Bronchial epithelial cell (primary cell): ENCODE measurements at regions not wholly inside any gene's neighbourhood (a gene's known extent, or its start where the extent isn't known, plus 50 kb on each side); places are given as distances from the start of the nearest gene placed in this dataset.
"Not testable (repeated sequence)": the region's sequence is repeated elsewhere in the genome, so short reads cannot be mapped to it uniquely, and the experiment has no call there.

Source experiments
- DNase-seq: peaks from one replicate; pipeline ENCODE4 v3.0.0-alpha.2; 2010; ENCODE audit warnings: low read depth
- FAIRE-seq: peaks from 2 replicates; lab custom pipeline; 2011; peaks lifted over from hg19 to GRCh38; lab: Jason Lieb, UNC
- H3K27me3 ChIP-seq: 2 replicates; pipeline ENCODE4 v1.5.1; 2011; ENCODE audit warnings: low read length; ENCODE audit not compliant: control insufficient read depth, insufficient read depth
- H3K36me3 ChIP-seq: 2 replicates; pipeline ENCODE4 v1.5.1; 2011; ENCODE audit warnings: low read length; ENCODE audit not compliant: control insufficient read depth, insufficient read depth
- H3K4me3 ChIP-seq: 2 replicates; pipeline ENCODE4 v1.5.1; 2011; ENCODE audit warnings: mild to moderate bottlenecking, low read depth, low read length, control low read depth

DNA sequence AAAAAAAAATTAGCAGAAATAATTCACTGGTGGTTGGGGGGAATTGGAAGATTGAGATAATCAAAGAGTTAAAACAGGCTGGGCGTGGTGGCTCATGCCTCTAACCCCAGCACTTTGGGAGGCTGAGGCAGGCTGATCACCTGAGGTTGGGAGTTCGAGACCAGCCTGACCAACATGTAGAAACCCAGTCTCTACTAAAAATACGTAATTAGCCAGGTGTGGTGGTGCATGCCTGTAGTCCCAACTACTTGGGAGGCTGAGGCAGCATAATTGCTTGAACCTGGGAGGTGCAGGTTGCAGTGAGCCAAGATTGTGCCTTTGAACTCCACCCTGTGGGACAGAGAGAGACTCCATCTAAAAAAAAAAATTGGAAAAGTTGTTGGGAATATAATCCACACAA lies 173.2 kb upstream of the TPTE start:
- FAIRE-seq, H3K36me3 ChIP-seq, DNase-seq, H3K4me3 ChIP-seq, H3K27me3 ChIP-seq: not testable (repeated sequence)

DNA sequence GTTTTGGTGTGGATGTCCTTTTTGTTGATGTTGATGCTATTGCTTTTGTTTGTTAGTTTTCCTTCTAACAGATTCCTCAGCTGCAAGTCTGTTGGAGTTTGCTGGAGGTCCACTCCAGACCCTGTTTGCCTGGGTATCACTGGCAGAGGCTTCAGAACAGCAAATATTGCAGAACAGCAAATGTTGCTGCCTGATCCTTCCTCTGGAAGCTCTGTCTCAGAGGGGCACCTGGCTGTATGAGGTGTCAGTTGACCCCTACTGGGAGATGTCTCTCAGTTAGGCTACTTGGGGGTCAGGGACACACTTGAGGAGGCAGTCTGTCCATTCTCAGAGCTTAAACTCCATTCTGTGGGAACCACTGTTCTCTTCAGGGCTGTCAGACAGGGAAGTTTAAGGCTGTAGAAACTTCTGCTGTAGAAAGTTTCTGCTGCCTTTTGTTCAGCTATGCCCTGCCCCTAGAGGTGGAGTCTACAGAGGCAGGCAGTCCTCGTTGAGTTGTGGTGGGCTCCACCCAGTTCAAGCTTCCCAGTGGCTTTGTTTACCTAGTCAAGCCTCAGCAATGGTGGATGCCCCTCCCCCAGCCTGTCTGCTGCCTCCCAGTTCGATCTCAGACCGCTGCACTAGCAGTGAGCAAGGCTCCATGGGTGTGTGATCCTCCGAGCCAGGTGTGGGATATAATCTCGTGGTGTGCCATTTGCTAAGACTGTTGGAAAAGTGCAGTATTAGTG lies 166.4 kb upstream of the TPTE start:
- DNase-seq, H3K27me3 ChIP-seq, H3K36me3 ChIP-seq, FAIRE-seq, H3K4me3 ChIP-seq: not testable (repeated sequence)

DNA sequence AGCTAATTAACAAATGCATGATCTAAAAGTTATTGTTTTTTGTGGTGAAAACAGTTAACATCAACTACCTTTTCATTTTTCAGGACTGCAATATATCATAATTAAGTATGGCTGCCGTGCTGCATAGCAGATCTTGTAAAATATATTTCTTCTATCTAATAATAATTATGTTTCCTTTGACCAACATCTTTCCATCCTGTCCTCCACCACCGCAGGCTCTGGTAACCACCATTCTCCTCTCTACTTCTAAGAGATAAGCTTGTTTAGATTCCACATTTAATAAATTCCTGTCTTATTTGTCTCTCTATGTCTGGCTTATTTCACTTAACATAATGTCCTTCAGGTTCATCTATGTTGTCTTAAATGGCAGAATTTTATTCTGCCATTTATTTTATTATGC lies 162.3 kb upstream of the TPTE start:
- not testable (repeated sequence) for FAIRE-seq, H3K27me3 ChIP-seq, DNase-seq, H3K36me3 ChIP-seq, H3K4me3 ChIP-seq

DNA sequence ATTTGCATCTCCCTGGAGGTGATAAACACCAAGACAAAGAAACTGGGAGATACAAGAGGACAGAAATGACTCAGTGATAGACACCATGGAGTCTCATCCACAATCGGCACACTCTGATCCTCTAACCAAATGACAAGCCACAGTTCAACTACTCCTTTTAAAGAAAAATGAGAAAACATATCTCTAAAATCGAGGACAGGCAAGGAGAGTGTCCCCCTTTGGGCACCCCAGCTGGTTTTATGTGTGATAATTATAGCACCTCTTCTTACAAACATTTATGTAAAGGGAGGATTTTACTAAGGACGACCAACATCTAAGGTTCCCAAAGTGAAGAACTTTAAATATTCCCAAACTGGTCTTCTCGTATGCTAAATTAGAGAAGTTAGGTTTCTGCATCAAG lies 161.5 kb upstream of the TPTE start:
- not testable (repeated sequence) for H3K36me3 ChIP-seq, H3K4me3 ChIP-seq, DNase-seq, FAIRE-seq, H3K27me3 ChIP-seq

DNA sequence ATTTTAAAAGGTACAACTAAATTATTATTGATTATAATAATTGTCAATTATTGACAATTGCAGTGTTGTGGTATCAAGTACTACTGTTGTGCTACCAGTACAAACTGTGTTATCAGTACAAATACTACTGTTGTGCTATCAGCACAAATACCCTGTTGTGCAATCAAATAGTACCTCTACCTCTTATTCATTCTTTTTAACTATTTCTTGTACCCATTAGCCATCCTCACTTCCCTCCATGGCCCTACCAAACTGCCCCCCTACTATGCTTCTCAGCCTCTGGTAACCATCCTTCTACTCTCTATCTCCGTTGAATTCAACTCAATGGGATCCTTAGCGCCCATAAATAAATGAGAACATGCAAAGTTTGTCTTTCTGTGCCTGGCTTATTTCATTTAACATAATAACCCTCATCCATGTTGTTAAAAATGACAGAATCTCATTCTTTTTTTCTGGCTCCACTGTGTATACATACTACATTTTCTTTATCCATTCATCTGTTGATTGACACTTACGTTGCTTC lies 160.1 kb upstream of the TPTE start:
- H3K36me3 ChIP-seq, H3K27me3 ChIP-seq, H3K4me3 ChIP-seq, FAIRE-seq, DNase-seq: not testable (repeated sequence)

DNA sequence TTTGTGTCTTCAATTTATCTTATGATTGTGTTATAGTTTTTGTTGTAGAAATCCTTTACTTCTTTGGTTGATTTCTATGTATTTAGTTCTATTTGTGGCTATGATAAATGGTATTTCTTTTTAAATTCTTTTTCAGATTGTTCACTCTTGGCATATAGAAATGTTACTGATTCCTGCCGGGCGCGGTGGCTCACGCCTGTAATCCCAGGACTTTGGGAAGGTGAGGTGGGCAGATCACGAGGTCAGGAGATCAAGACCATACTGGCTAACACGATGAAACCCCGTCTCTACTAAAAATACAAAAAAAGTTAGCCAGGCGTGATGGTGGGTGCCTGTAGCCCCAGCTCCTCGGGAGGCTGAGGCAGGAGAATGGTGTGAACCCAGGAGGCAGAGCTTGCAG lies 158.6 kb upstream of the TPTE start:
- not testable (repeated sequence) for FAIRE-seq, DNase-seq, H3K27me3 ChIP-seq, H3K36me3 ChIP-seq, H3K4me3 ChIP-seq

DNA sequence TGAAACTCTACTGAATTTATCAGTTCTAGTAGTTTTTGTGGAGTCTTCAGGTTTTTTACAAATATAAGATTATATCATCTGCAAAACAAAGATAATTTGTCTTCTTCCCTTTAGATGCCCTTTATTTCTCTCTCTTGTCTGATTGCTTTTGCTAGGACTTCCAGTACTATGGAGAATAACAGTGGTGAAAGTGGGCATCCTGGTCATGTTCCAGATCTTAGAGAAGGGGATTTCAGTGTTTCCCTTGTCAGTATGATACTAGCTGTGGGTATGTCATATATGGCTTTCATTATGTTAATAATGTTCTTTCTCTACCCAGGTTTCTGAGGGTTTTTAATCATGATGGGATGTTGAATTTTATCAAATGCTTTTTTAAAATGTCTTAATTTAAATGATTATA lies 158.1 kb upstream of the TPTE start:
- not testable (repeated sequence) for DNase-seq, H3K27me3 ChIP-seq, FAIRE-seq, H3K36me3 ChIP-seq, H3K4me3 ChIP-seq

DNA sequence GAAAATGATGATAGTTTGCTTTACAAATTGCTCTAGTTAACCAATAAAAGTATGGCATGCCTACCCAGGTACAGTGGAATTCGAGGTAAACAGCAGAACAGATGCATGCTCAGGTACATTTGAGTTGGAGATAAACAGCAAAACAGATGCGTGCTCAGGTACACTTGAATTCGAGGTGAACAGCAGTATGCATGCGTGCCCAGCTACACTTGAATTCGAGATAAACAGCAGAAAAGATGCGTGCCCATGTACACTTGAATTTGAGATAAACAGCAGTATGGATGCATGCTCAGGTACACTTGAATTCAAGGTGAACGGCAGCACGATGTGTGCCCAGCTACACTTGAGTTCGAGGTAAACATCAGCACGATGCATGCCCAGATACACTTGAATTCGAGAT lies 155.2 kb upstream of the TPTE start:
- DNase-seq, H3K27me3 ChIP-seq, H3K4me3 ChIP-seq, FAIRE-seq, H3K36me3 ChIP-seq: not testable (repeated sequence)

DNA sequence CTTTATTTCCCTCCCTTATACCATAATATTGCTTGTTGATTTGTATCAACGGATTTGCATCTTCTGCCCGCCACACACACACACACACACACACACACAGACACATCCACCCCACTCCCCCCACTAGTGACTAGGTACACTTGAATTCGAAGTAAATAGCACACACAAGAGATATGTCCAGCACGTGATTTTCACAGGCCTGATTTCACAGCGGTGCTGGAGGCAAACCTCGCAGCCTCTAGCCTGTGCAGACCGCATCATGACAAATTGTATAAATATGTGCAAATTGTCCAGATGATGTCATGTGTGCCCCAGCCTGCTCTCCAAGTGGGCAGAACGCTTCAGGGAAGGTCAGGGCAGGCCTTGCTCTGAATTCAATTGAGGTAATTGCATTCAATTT lies 153.8 kb upstream of the TPTE start:
- H3K27me3 ChIP-seq, H3K36me3 ChIP-seq, FAIRE-seq, DNase-seq, H3K4me3 ChIP-seq: not testable (repeated sequence)

DNA sequence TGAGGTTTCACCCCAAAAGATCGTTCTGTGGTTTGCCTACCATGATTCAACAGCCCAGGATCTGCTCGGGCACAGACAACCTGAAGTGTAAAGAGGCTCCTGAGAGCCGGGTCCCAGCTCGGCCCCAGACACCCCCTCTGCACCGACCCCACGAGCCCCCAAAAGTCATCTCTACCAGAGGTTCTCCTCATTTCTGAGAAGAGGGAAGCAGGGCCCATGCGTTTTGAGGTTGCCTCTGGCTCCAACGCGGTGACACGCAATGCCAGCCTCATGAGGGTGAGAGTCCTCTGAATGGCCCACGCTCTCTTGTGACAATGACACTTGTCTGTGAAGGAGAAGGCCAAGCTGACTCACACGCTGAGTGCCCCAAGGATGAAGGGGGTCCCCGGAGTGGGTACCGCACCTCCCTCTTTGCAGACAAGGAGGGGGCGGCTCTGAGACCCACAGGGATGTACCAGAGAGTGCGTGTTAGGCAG lies 153.0 kb upstream of the TPTE start:
- not testable (repeated sequence) for DNase-seq, H3K36me3 ChIP-seq, FAIRE-seq, H3K4me3 ChIP-seq, H3K27me3 ChIP-seq

DNA sequence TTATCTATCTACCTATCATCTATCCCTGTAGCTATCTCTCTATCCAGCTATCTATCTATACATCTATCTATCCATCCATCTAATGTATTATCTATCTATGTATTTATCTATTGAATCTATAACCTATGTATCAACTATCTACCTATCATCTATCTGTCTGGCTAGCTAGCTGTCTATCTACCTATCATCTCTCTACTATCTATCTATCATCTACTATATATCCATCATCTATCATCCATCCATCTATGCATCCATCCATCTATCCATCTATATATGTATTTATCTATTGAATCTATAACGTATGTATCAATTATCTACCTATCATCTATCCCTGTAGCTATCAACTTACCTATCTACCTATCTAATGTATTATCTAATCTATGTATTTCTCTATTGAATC lies 152.1 kb upstream of the TPTE start:
- not testable (repeated sequence) for DNase-seq, FAIRE-seq, H3K4me3 ChIP-seq, H3K36me3 ChIP-seq, H3K27me3 ChIP-seq

DNA sequence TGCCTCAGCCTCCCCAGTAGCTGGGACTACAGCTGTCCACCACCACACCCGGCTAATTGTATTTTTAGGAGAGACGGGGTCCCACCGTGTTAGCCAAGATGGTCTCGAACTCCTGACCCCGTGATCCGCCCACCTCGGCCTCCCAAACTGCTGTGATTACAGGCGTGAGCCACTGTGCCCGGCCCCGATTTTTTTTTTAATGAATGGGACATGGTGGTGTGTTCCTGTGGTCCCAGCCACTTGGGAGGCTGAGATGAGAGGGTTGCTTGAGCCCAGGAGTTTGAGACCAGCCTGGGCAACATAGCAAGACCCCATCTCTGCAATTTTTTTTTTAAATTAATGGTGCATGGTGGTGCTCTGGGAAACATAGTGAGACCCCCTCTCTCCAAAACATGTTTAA lies 143.6 kb upstream of the TPTE start:
- DNase-seq, FAIRE-seq, H3K36me3 ChIP-seq, H3K4me3 ChIP-seq, H3K27me3 ChIP-seq: not testable (repeated sequence)

DNA sequence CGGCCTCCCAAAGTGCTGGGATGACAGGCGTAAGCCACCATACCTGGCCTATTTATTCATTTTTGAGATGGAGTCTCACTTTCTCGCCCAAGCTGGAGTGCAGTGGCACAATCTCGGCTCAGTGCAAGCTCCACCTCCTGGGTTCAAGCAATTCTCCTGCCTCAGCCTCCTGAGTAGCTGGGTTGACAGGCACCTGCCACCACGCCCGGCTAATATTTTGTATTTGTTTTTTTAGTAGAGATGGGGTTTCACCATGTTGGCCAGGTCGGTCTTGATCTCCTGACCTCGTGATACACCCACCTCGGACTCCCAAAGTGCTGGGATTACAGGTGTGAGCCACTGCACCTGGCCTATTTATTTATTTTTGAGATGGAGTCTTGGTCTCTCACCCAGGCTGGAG lies 141.6 kb upstream of the TPTE start:
- not testable (repeated sequence) for FAIRE-seq

DNA sequence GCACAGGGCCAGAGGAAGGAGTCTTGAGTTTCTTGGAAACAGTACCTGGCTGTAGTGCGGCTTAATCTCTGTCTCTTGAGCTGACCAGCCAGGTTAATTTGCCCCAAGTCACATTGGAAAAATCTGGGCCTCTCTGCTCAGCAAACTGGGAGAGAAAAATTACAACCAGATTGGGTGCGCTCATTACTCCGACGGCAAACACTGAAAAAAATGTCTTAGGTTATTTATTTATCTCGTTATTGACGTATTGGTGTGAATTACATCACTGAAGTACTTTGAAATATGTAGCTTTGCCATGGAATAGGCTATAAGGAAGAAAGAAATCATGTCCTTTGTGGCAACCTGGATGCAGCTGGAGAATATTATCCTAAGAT lies 139.7 kb upstream of the TPTE start:
- not testable (repeated sequence) for FAIRE-seq, H3K27me3 ChIP-seq, DNase-seq, H3K4me3 ChIP-seq, H3K36me3 ChIP-seq

More for the DNA sequence above, 141.6 kb upstream of the TPTE start:
- not testable (repeated sequence) for H3K27me3 ChIP-seq, H3K36me3 ChIP-seq, H3K4me3 ChIP-seq, DNase-seq

DNA sequence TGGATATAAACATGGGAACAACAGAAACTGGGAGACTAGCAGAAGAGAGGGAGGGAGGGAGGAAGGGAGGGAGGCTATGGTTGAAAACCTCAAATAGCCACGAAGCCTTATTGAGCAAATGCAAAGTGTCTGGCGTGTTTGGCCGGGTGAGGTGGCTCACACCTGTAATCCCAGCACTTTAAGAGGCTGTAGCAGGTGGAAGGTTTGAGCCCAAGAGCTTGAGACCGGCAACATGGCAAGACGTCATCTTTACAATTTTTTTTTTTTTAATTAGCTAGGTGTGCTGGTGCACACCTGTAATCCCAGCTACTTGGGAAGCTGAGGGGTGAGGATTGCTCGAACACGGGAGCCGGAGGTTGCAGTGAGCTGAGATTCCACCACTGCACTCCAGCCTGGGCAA lies 139.2 kb upstream of the TPTE start:
- H3K36me3 ChIP-seq, FAIRE-seq, DNase-seq, H3K4me3 ChIP-seq, H3K27me3 ChIP-seq: not testable (repeated sequence)
